Activated CD4-positive, alpha-beta memory T cell treated with anti-CD3 and anti-CD28 coated beads, Interleukin-2, amount 10 ng/mL, durations not matched to agents 7 days and 5 days (primary cell): ENCODE measurements at regions not wholly inside any gene's neighbourhood (a gene's known extent, or its start where the extent isn't known, plus 50 kb on each side); places are given as distances from the start of the nearest gene placed in this dataset.

Experiments
- CTCF ChIA-PET: fragments of 350-600 bp; sonication (Branson Sonifier 250); formaldehyde crosslinking; loops from one replicate; lab custom pipeline; 2021; ENCODE audit warnings: antibody characterized with exemption, inconsistent platforms; lab: Charles Lee
- POLR2A ChIA-PET: fragments of 350-600 bp; sonication (Branson Sonifier 250); formaldehyde crosslinking; loops from one replicate; lab custom pipeline; 2021; ENCODE audit warnings: antibody characterized with exemption; lab: Charles Lee
- DNase-seq: peaks from one replicate; pipeline ENCODE4 v3.0.0-alpha.2; 2020
- H3K27ac Mint-ChIP-seq: one replicate; pipeline ENCODE4 v1.8.0; 2021; ENCODE audit warnings: mild to moderate bottlenecking, mixed read lengths
- H3K27me3 Mint-ChIP-seq: one replicate; pipeline ENCODE4 v1.8.0; 2021; ENCODE audit warnings: mixed read lengths
- H3K36me3 Mint-ChIP-seq: one replicate; pipeline ENCODE4 v1.8.0; 2021; ENCODE audit warnings: low read depth, mixed read lengths
- H3K4me1 Mint-ChIP-seq: one replicate; pipeline ENCODE4 v1.8.0; 2021; ENCODE audit warnings: mixed read lengths
- H3K4me3 Mint-ChIP-seq: one replicate; pipeline ENCODE4 v1.8.0; 2021; ENCODE audit warnings: mild to moderate bottlenecking, mixed read lengths
- H3K9me3 Mint-ChIP-seq: one replicate; pipeline ENCODE4 v1.8.0; 2021; ENCODE audit warnings: mixed read lengths

GRCh38 chr16:87226926-87227295, 90.3 kb downstream of the C16orf95 start:
- peaks cover 8% of the 10 kb centered on the region for H3K27me3 Mint-ChIP-seq
- H3K36me3 Mint-ChIP-seq = no peaks in the 10 kb centered on the region

DNA sequence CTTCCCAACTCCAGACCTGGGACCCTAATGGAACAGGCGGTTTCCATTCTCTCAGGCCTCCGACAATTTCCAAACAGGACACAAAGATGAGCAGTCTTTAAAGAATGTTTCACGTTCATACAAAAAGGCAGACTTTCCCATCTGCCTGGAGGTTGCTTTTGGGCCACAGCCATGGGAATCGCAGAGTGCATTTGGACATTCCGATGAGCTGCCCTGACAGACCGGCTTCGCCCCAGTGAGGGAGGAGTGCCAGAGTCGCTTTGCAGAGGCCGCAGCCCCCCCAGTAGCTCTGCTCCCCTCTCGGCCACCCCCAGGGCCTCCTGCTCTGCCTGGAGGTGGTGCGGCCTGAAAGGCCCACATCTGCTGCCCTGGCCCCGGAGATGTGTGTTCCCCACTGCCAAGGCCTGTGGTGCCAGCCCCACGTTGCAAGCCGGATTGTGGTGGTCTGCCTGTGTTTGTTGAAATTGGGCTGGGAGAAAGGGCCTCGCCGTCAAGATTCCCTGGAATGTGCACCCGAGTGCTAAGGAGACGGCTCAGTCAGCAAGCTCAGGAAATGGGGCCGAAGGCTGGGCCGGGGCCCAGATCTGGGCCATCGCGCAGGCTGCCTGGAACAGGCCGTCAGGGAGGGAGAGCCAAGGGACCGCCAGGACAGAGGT, 89.8 kb downstream of the C16orf95 start:
- CTCF ChIA-PET = interaction anchor here (1.0 kb wide), 1 partner anchor 52 kb away, joined by 3 read pairs; no protein-coding TSS in a partner anchor
- no peak for DNase-seq
- H3K4me1 Mint-ChIP-seq = no peaks in the 10 kb centered on the region
- H3K36me3 Mint-ChIP-seq = no peaks in the 10 kb centered on the region
- H3K9me3 Mint-ChIP-seq = peaks cover 2% of the 10 kb centered on the region
- no peak overlapping the region for H3K27ac Mint-ChIP-seq
- H3K27me3 Mint-ChIP-seq = peaks cover 8% of the 10 kb centered on the region
- H3K4me3 Mint-ChIP-seq = no peak overlapping the region
- POLR2A ChIA-PET = no interaction called here

More at GRCh38 chr16:87226926-87227295, 90.3 kb downstream of the C16orf95 start:
- ChIA-PET CTCF (interaction anchor here (1.0 kb wide), 1 partner anchor 52 kb away, joined by 3 read pairs; no protein-coding TSS in a partner anchor), POLR2A (no interaction called here)
- no peak overlapping the region for H3K4me3 Mint-ChIP-seq
- no peaks in the 10 kb centered on the region for H3K4me1 Mint-ChIP-seq
- H3K27ac Mint-ChIP-seq = no peak overlapping the region
- peaks cover under 1% of the 10 kb centered on the region for H3K9me3 Mint-ChIP-seq
- DNase-seq = no peak

- H3K27me3 Mint-ChIP-seq = peaks cover 8% of the 10 kb centered on the region
- no peak overlapping the region for H3K27ac Mint-ChIP-seq
- H3K36me3 Mint-ChIP-seq = no peaks in the 10 kb centered on the region
- no peak for DNase-seq
- H3K9me3 Mint-ChIP-seq = peaks cover 2% of the 10 kb centered on the region
- ChIA-PET POLR2A (no interaction called here), CTCF (no interaction called here)
- H3K4me1 Mint-ChIP-seq = no peaks in the 10 kb centered on the region
- H3K4me3 Mint-ChIP-seq = no peak overlapping the region
These were observed 88.8 kb downstream of the C16orf95 start for GRCh38 chr16:87228363-87228762.

- CTCF ChIA-PET = no interaction called here
These were observed 87.7 kb downstream of the C16orf95 start for GRCh38 chr16:87229230-87230188.

GRCh38 chr16:87230571-87230970, 86.6 kb downstream of the C16orf95 start:
- DNase-seq = no peak
- CTCF ChIA-PET = no interaction called here
- peaks cover 2% of the 10 kb centered on the region for H3K9me3 Mint-ChIP-seq
- H3K27ac Mint-ChIP-seq = no peak overlapping the region
- H3K4me3 Mint-ChIP-seq = no peak overlapping the region
- H3K36me3 Mint-ChIP-seq = no peaks in the 10 kb centered on the region
- peaks cover 3% of the 10 kb centered on the region for H3K27me3 Mint-ChIP-seq
- POLR2A ChIA-PET = no interaction called here
- peaks cover 5% of the 10 kb centered on the region for H3K4me1 Mint-ChIP-seq

More at GRCh38 chr16:87229230-87230188, 87.7 kb downstream of the C16orf95 start:
- peaks cover 3% of the 10 kb centered on the region for H3K27me3 Mint-ChIP-seq
- H3K4me3 Mint-ChIP-seq = no peak overlapping the region
- peaks cover 2% of the 10 kb centered on the region for H3K9me3 Mint-ChIP-seq
- no peaks in the 10 kb centered on the region for H3K36me3 Mint-ChIP-seq
- peaks cover 1% of the 10 kb centered on the region for H3K4me1 Mint-ChIP-seq
- H3K27ac Mint-ChIP-seq = no peak overlapping the region
- DNase-seq = no peak
- POLR2A ChIA-PET = no interaction called here

GRCh38 chr16:87231295-87231694, 85.9 kb downstream of the C16orf95 start:
- H3K27me3 Mint-ChIP-seq = peaks cover 3% of the 10 kb centered on the region
- H3K27ac Mint-ChIP-seq = no peak overlapping the region
- peaks cover 2% of the 10 kb centered on the region for H3K9me3 Mint-ChIP-seq
- ChIA-PET POLR2A (no interaction called here), CTCF (no interaction called here)
- H3K36me3 Mint-ChIP-seq = no peaks in the 10 kb centered on the region
- no peak for DNase-seq
- H3K4me1 Mint-ChIP-seq = peaks cover 12% of the 10 kb centered on the region
- H3K4me3 Mint-ChIP-seq = no peak overlapping the region

DNA sequence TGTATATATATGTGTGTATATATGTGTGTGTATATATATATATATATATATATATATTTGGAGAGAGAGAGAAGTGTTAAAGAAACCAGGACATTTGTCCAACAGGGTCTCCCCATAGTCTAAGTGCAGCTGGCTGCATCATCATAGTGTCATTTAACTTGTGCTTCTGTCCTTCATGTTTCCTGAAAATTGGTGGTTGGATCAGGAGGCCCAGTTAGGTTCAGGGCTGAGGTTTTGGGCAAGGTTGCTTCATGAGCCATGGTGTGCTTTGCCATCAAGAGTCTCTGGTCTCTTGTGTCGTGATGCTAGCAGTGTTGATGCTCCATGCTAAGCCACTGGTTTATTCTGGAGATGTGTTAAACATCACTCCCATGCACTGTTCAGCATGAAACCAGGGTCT, 85.3 kb downstream of the C16orf95 start:
- peaks cover 17% of the 10 kb centered on the region for H3K4me1 Mint-ChIP-seq
- H3K27ac Mint-ChIP-seq = no peak overlapping the region
- ChIA-PET CTCF (no interaction called here), POLR2A (no interaction called here)
- no peak for DNase-seq
- H3K36me3 Mint-ChIP-seq = no peaks in the 10 kb centered on the region
- peaks cover 2% of the 10 kb centered on the region for H3K9me3 Mint-ChIP-seq
- H3K27me3 Mint-ChIP-seq = peaks cover 3% of the 10 kb centered on the region
- no peak overlapping the region for H3K4me3 Mint-ChIP-seq

GRCh38 chr16:87233928-87234327, 83.3 kb downstream of the C16orf95 start:
- POLR2A ChIA-PET = no interaction called here
- Mint-ChIP-seq H3K4me1 (peaks cover 30% of the 10 kb centered on the region), H3K27me3 (peaks cover 3% of the 10 kb centered on the region), H3K27ac (no peak overlapping the region), H3K9me3 (peaks cover 2% of the 10 kb centered on the region), H3K4me3 (no peak overlapping the region), H3K36me3 (no peaks in the 10 kb centered on the region)
- DNase-seq = no peak
- CTCF ChIA-PET = no interaction called here

DNA sequence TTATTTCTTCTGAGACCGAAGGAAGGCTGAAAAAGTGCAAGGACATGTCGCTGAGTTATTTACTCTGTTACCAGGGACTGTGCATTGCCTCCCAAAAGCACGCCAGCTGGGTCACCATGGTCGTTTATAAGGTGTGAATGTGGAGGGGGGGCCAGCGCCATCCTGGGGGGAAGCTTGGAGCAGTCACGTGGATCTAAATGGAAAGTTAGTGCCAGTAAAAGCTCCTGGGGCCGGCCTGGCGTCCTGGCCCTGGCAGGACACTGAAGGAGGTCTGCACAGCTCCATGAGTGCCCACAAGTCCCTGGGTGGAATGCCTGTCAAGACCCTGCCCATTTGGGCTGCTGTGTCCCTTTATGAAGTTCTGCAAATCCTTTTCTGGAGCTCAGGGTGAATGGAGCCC, 82.6 kb downstream of the C16orf95 start:
- Mint-ChIP-seq H3K9me3 (peaks cover 2% of the 10 kb centered on the region), H3K4me1 (peaks cover 30% of the 10 kb centered on the region), H3K27me3 (peaks cover 3% of the 10 kb centered on the region), H3K27ac (no peak overlapping the region), H3K4me3 (no peak overlapping the region), H3K36me3 (no peaks in the 10 kb centered on the region)
- ChIA-PET CTCF (no interaction called here), POLR2A (no interaction called here)
- no peak for DNase-seq

DNA sequence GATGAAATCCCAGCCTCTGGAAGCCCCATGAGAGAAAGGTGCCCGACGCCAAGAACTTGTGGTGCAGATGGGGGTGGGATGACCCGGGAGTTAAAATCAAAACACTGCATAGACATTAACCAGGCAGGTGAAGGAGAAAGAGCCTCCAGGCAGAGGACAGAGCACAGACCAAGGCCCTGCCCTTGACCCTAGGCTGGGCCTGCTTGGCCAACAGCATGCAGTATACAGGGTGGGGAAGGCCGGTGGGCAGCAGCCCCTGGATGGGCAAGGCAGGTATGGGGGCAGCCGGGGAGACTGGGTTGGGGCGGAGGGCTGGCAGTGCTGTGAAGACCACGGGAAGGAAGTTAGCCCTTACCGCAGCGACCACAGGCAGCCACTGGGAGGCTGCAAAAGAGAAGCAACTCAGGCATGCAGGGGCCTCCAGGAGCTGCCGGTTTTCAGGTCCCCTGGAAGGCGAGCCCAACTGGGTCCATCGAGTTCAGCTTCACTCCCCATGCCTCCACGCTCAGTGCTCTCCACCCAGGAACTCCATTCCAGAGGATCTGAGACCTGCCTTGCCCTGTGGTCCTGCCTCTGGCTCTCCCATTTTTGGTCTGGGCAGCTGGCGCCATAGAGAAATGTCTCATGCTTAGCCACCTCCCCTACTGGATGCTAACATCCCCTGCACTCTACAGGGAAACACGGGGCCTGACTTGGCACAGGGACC, 81.2 kb downstream of the C16orf95 start:
- ChIA-PET CTCF (interaction anchor here (1.5 kb wide), 1 partner anchor 10 kb away, joined by 4 read pairs; no protein-coding TSS in a partner anchor), POLR2A (interaction anchor here (1.1 kb wide), 1 partner anchor 81 kb away, joined by 3 read pairs; the partner anchor contains the start of gene C16orf95)
- Mint-ChIP-seq H3K36me3 (no peaks in the 10 kb centered on the region), H3K4me3 (peak overlapping the region; percentile 8), H3K9me3 (peaks cover 2% of the 10 kb centered on the region), H3K27me3 (peaks cover 2% of the 10 kb centered on the region), H3K4me1 (peaks cover 39% of the 10 kb centered on the region), H3K27ac (peak overlapping the region; percentile 52)
- peak; percentile 50 for DNase-seq

DNA sequence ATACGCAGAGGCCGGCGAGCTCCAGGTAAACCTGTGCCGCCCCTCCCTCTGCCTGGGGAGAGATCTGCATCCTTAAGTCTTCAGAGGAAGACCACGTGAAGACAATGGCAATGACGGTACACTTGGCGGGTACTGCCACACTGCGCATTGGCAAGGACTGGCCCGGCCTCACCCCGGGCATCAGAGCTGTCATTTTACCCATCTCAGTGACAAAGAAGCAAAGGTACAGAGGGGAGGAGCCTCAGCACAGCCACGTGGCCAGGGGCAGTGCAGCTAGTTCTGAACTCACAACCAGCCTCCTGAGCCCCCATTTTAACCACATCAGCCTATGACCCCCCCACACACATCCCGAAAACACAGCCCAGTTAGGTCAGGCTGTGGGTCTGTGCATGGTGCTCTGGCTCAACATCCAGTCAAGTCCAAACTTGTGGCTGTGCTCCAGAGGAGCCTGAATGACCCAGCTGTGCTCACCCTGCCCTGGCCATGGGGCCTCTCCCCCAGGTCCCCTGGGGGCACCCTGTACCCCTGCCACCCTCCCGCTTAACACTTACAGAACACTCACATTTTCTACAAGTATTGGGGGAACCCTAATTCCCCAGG, 80.6 kb downstream of the C16orf95 start:
- Mint-ChIP-seq H3K36me3 (no peaks in the 10 kb centered on the region), H3K4me1 (peaks cover 45% of the 10 kb centered on the region), H3K4me3 (peak overlapping the region; percentile 8), H3K27ac (peak overlapping the region; percentile 52), H3K9me3 (peaks cover 2% of the 10 kb centered on the region), H3K27me3 (peaks cover 2% of the 10 kb centered on the region)
- DNase-seq = peak; percentile 21
- POLR2A ChIA-PET = interaction anchor here (1.1 kb wide), 1 partner anchor 80 kb away, joined by 3 read pairs; the partner anchor contains the start of gene C16orf95
- CTCF ChIA-PET = interaction anchor here (1.5 kb wide), 1 partner anchor 11 kb away, joined by 4 read pairs; no protein-coding TSS in a partner anchor

- DNase-seq = no peak
- POLR2A ChIA-PET = no interaction called here
- Mint-ChIP-seq H3K9me3 (no peaks in the 10 kb centered on the region), H3K36me3 (no peaks in the 10 kb centered on the region), H3K4me3 (no peak overlapping the region), H3K27me3 (peaks cover 2% of the 10 kb centered on the region), H3K4me1 (peaks cover 60% of the 10 kb centered on the region), H3K27ac (no peak overlapping the region)
- CTCF ChIA-PET = no interaction called here
These were observed 78.9 kb downstream of the C16orf95 start for GRCh38 chr16:87238361-87238715.
